Posterior cingulate gyrus (tissue), 11 donors: ENCODE measurements at regions not wholly inside any gene's neighbourhood (a gene's known extent, or its start where the extent isn't known, plus 50 kb on each side); places are given as distances from the start of the nearest gene placed in this dataset.
A peak's percentile ranks its signal among the peaks of the same experiment; 100 is the strongest.
"Not testable (repeated sequence)": the region's sequence is repeated elsewhere in the genome, so short reads cannot be mapped to it uniquely, and the experiment has no call there.

ENCODE experiments used
- DNase-seq, 10 donors: peaks; one replicate each; pipeline versions ENCODE4 v3.0.0 to v3.0.0-alpha.2; 2020 to 2021; ENCODE audit warnings: mixed read lengths in 3 of 10
- intact Hi-C: fragments of 100-400 bp; cut with DNase I; formaldehyde crosslinking; loops from one replicate; pipeline ENCODE4 v1.15.1; 2023

DNA sequence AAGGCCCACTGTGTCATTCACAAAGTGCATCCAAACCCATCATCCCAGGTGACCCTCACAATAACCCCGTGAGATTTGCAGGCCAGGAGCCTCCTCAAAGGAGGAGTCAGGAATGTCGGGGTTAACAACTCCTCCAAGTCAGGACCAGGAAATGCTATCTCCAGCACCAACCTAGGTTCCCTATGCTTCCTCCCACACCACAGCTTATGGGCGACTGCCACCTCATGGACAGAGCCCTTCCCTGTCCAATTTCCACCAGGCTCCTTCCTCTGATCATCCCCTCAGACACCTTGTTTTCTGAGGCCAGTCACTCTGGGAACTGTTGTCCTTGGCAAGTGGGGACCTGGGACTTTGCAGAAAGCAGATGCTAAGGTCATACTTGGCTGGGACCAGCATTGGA lies 77.8 kb downstream of the LIMS3 start:
- DNase-seq, intact Hi-C loops: not testable (repeated sequence)

DNA sequence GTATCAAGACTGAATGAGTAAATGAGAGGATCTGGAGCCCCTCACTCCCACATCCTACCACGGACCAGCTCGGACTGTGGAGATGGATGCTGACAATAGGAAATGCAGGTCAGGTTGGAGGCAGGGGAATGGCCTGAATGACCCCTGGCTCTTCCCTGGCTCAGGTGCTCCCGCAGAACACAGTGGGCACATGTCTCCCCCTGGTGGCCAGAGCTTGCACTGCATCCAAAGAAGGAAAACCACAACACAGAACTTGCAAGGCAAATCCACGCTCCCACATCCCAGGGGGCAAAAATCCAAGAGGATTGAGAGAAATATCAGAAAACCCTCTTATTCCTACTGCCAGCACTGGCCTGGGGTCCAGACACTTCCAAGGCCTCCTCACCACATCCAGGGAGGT lies 82.3 kb downstream of the LIMS3 start:
- DNase-seq, intact Hi-C loops: not testable (repeated sequence)

GRCh38 chr2:109986389-109987088 lies 88.1 kb downstream of the LIMS3 start:
- intact Hi-C loops, DNase-seq: not testable (repeated sequence)

- intact Hi-C loops, DNase-seq: not testable (repeated sequence)
These were observed 88.6 kb downstream of the LIMS3 start for GRCh38 chr2:109987089-109987420.

DNA sequence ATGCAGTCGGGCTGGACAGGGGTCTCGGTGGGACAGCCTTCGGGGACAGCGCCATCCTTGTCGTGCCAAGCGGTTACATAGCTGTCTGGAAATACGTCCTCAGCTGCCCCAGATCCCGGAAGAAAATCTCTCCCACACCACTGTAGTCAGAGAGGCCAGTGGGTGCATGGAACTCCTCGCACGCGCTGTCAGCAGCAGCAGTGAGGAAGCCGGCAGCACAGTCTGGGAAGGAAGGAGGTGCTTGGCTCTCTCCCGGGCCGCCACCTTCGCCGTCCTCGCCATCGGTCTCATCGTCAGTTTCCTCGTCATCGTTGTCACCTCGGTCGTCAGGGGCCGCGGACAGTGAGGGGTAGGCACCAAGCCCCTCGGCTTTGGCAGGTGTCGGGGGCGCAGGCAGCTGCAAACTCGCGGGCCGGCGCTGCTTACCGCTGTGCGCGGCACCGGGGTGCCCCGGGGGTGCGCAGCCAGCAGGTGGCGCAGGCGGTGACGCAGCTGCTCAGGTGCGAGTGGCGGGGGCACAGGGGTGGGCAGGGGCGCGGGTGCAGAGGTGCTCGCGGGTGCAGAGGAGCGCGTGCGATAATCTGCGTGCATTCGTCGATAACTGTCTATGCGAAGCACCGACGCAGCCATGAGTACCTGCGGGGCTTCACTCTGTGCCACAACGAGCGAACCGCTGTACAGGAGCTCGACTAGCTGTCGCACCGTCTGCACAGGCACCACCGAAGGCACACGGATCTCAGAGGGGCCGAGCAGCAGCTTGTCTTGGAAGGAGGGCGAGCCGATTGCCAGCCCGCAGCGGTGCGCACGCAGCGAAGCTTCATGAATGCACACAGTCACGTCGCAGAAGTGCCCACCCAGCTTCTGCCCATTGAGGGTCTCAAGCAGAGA lies 89.2 kb downstream of the LIMS3 start:
- DNase-seq, intact Hi-C loops: not testable (repeated sequence)

DNA sequence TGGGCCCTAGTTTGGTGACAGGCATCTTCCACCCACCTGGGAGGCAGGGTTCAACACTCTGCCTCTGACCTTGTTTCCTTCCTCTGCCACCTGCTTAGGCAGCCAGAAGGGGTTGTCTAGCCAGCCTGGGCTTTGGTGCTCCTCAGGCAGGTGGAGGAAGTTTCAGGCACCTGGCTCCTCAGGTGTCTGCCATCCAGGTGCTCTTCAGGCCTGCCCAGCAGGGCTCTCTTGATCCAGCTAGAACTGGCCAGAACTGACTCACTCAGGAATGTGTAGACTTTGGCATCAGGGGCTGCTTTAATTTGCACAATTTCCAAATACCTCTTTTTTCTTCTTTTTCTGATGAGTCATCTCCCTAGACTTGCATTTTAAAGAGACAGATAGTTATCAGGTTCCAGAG lies 100.9 kb downstream of the LIMS3 start:
- peak in 1 of 10 donors; percentile 10 for DNase-seq
- intact Hi-C loops: not testable (repeated sequence)

- intact Hi-C loops, DNase-seq: not testable (repeated sequence)
These were observed 104.0 kb downstream of the LIMS3 start for GRCh38 chr2:110002502-110002901.

DNA sequence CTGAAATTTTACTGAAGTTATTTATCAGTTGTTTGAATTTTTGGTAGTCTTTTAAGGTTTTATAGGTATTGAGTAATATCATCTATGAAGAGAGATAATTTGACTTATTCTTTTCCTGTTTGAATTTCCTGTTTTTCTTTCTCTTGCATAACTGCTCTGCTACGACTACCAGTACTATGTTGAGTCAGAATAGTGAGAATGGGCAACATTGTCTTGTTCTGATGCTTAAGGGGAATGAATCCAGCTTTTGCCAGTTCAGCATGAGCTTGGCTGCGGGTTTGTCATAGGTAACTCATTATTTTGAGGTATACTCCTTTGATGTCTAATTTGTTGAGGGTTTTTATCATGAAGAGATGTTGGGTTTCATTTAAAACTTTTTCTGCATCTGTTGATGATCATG lies 102.2 kb downstream of the MALL start:
- DNase-seq, intact Hi-C loops: not testable (repeated sequence)

- intact Hi-C loops, DNase-seq: not testable (repeated sequence)
These were observed 99.1 kb downstream of the MALL start for GRCh38 chr2:110016381-110017092.

DNA sequence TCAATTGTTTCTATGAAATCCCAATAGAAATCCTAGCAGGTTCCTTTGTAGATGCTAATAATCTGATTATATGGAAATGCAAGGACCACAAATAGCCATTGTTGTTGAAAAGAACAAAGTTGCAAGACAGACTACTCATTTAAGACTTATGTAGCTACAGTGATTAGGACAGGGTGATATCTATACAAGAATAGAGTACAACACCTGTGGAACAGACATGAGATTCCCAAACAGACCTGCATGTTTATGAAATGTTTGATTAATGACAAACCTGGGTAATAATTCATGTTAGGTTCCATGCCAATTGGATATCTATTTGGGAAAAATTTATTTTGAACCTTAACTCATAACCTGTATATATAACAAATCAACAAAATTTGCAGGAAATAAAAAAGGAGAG lies 95.4 kb downstream of the MALL start:
- intact Hi-C loops: not testable (repeated sequence)

GRCh38 chr2:110022278-110022677 lies 93.3 kb downstream of the MALL start:
- DNase-seq: peak in 3 of 10 donors; percentile 24 to 62 (median 45)
- intact Hi-C loops: not testable (repeated sequence)

More for the DNA sequence above, 95.4 kb downstream of the MALL start:
- DNase-seq: not testable (repeated sequence)

GRCh38 chr2:110026126-110026785 lies 89.4 kb downstream of the MALL start:
- DNase-seq: peak in 3 of 10 donors; percentile 51 to 82 (median 62)
- intact Hi-C loops: not testable (repeated sequence)

GRCh38 chr2:110028411-110028810 lies 87.2 kb downstream of the MALL start:
- peak in 3 of 10 donors; percentile 39 to 59 (median 49) for DNase-seq
- intact Hi-C loops: not testable (repeated sequence)

- intact Hi-C loops: not testable (repeated sequence)
- peak in 2 of 10 donors; percentile 2 to 38 for DNase-seq
These were observed 84.7 kb downstream of the MALL start for GRCh38 chr2:110030894-110031293.

- intact Hi-C loops, DNase-seq: not testable (repeated sequence)
These were observed 83.8 kb downstream of the MALL start for GRCh38 chr2:110031722-110032327.
